Epithelial cell of esophagus (primary cell): ENCODE measurements at regions not wholly inside any gene's neighbourhood (a gene's known extent, or its start where the extent isn't known, plus 50 kb on each side); places are given as distances from the start of the nearest gene placed in this dataset.

Experiments used
- DNase-seq: peaks from one replicate; pipeline ENCODE4 v3.0.0; 2010; ENCODE audit warnings: low read depth
- H3K4me3 ChIP-seq: 2 replicates; pipeline ENCODE4 v1.5.1; 2011; ENCODE audit warnings: mild to moderate bottlenecking, low read length, control low read depth
- CTCF ChIP-seq: IDR thresholded peaks from 2 replicates; pipeline ENCODE4 v1.5.1; 2011; ENCODE audit warnings: low read depth, mild to moderate bottlenecking, low read length, control low read depth, inconsistent platforms; ENCODE audit not compliant: insufficient read depth; ENCODE audit errors: missing control alignments

- peak; percentile 71 for DNase-seq
- no peak overlapping the region for H3K4me3 ChIP-seq
- no peak for TF ChIP-seq CTCF
Measured at GRCh38 chr13:85597790-85598500, 201.3 kb downstream of the SLITRK6 start.

DNA sequence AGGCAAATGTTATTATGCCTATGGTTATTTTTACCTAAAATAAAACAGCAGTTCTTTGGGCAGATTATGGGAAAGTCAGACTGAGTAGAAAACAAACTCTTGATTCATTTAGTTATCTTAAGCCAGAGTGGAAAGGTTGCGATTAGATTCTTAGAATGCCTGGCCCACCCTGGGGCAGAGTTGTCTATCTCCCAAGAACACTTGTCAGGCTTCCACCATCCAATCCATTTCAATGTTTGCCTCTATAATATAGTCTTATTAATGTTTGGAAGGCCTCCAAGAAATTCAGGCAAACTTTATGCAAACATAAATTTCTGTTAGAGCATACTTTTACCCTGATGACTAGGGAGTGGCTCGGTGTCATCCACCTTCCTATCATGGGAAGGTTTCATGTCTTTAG, 207.0 kb downstream of the SLITRK6 start:
- DNase-seq, result no peak
- no peak for TF ChIP-seq CTCF
- no peak overlapping the region for H3K4me3 ChIP-seq

DNA sequence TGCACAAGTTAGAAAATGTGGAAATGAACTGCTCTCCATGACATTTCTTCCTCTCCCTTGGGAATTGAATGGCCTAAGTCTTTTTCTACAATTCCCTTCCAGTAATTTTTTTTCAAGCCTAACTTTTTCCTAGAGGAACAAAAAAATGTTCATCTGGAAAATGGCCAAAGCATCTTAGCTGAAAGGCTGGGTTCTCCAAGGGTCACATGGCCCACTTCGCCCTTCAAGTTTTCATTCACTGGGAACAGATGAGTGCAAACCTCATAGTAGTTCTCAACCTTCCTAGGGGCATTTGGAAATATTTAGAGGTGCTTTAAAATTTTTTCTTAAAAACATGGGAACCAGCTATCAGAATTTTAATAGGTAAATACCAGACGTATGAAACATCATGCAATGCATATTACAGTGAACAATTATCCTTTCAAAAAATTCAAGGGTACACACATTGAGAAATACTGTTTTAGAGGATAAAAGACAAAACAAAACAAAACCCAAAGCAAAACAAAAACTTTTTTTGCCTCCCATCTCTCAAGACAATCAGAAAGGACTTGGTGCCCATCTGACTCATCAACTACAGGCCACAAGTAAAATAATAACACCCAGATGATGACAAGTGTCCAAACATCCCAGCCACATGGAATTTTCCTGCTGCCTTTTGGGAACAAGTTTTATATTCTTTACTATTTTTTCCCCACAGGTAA, 208.8 kb downstream of the SLITRK6 start:
- peak; percentile 8 for DNase-seq
- TF ChIP-seq CTCF, result no peak
- no peak overlapping the region for H3K4me3 ChIP-seq

DNA sequence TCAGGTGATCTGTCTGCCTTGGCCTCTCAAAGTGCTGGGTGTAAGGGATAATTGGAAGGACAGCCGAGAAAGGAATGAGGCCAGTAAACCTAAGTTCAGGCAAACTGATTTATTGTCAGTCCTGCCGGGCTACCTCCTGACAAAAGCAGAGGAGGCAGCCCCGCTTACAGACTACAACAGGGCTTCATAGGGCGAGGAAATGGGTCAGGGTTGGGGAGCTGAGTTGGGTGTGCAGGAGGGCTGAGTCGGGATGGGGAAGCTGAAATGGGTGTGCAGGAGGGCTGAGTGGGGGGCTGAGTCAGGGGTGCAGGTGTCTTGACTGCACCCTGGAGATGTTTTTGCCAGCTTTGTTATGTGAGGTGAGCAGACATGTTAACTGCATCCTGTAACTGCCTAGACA, 210.2 kb downstream of the SLITRK6 start:
- TF ChIP-seq CTCF, result no peak
- no peak overlapping the region for H3K4me3 ChIP-seq
- DNase-seq, result no peak

- TF ChIP-seq CTCF, result no peak
- H3K4me3 ChIP-seq, result no peak overlapping the region
- no peak for DNase-seq
Measured at GRCh38 chr13:85588359-85588758, 210.9 kb downstream of the SLITRK6 start.

DNA sequence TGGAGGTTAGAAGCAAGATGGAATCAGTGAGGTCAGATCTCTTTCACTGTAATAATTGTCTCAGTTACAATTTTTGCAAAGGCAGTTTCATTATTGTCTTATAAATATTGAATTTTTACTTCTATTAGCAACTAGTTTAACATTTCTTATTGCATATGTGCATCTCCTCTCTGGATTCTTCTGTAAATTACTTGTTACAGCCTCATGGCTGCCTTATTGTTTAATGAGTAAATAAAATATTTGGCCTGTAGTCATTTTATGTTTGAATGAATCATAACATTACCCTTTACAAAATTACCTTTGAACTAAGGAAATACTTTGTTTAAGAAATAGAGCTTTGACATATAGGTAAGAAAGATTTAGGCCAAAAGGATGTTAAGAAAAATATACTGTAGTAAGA, 212.4 kb downstream of the SLITRK6 start:
- DNase-seq, result no peak
- no peak overlapping the region for H3K4me3 ChIP-seq
- no peak for TF ChIP-seq CTCF
